K562 (cell line): ENCODE measurements at regions not wholly inside any gene's neighbourhood (a gene's known extent, or its start where the extent isn't known, plus 50 kb on each side); places are given as distances from the start of the nearest gene placed in this dataset.

Experiments
- AFF4 ChIP-seq: sonication (generic); formaldehyde crosslinking; IDR thresholded peaks from 2 replicates; pipeline ENCODE4 v1.8.0; 2023; ENCODE audit warnings: mild to moderate bottlenecking, missing genetic modification reagents
- CBFB ChIP-seq: sonication (generic); formaldehyde crosslinking; IDR thresholded peaks from 2 replicates; pipeline ENCODE4 v1.4.0; 2020; ENCODE audit warnings: mild to moderate bottlenecking, missing genetic modification reagents
- CTCF ChIP-seq, 3 experiments: IDR thresholded peaks in 2 of 3; conservative IDR thresholded peaks in 1 of 3; 2 replicates each; pipeline ENCODE4 v1.5.1; 2011 to 2012; ENCODE audit warnings: low read length in 3 of 3, mild to moderate bottlenecking in 3 of 3, control low read depth in 2 of 3, improper control_type of control experiment in 1 of 3, inconsistent platforms in 1 of 3, low read depth in 1 of 3, mixed read lengths in 1 of 3, moderate library complexity in 1 of 3; ENCODE audit not compliant: insufficient read depth in 2 of 3
- DMBX1 ChIP-seq: fragments of 250-450 bp; sonication (Bioruptor Pico); IDR thresholded peaks from 2 replicates; pipeline ENCODE4 v1.8.0; 2022; ENCODE audit warnings: inconsistent platforms, mild to moderate bottlenecking, moderate library complexity, borderline replicate concordance
- E2F4 ChIP-seq: sonication (generic); formaldehyde crosslinking; IDR thresholded peaks from 2 replicates; pipeline ENCODE4 v1.8.0; 2022; ENCODE audit warnings: mild to moderate bottlenecking, low read depth, missing genetic modification reagents
- EGR1 ChIP-seq: fragments of 450-650 bp; conservative IDR thresholded peaks from 2 replicates; pipeline ENCODE4 v1.6.1; 2017; ENCODE audit warnings: mild to moderate bottlenecking
- ESRRA ChIP-seq: fragments of 450-650 bp; IDR thresholded peaks from 2 replicates; pipeline ENCODE4 v1.6.1; 2014; ENCODE audit warnings: low read depth, mild to moderate bottlenecking, moderate library complexity, borderline replicate concordance
- GABPA ChIP-seq: fragments of 200-800 bp; sonication (Bioruptor generic); conservative IDR thresholded peaks from 2 replicates; pipeline ENCODE4 v1.6.1; 2016; ENCODE audit warnings: low read depth, missing genetic modification characterization, missing compliant biosample characterization
- MAFK ChIP-seq: IDR thresholded peaks from 2 replicates; pipeline ENCODE4 v1.6.1; 2011; ENCODE audit warnings: low read length, improper control_type of control experiment
- MAZ ChIP-seq, 2 experiments: fragments of 450-650 bp in 1 of 2; sonication (generic) in 1 of 2; formaldehyde crosslinking; IDR thresholded peaks in 1 of 2; conservative IDR thresholded peaks in 1 of 2; 2 replicates each; pipeline versions ENCODE4 v1.4.0 to v1.5.0; 2020; ENCODE audit warnings: mild to moderate bottlenecking in 1 of 2, missing genetic modification reagents in 1 of 2
- MBD1 ChIP-seq: fragments of 250-450 bp; sonication (Bioruptor Pico); IDR thresholded peaks from 2 replicates; pipeline ENCODE4 v1.8.0; 2022; ENCODE audit warnings: inconsistent platforms
- NFRKB ChIP-seq: fragments of 450-650 bp; IDR thresholded peaks from 2 replicates; pipeline ENCODE4 v1.6.1; 2016; ENCODE audit warnings: low read depth
- NR1H2 ChIP-seq: sonication (generic); formaldehyde crosslinking; IDR thresholded peaks from 2 replicates; pipeline ENCODE4 v1.4.0; 2020; ENCODE audit warnings: mild to moderate bottlenecking, missing genetic modification reagents
- NR2C2 ChIP-seq, 2 experiments: fragments of 200-800 bp in 1 of 2; sonication (Bioruptor generic) in 1 of 2; sonication (generic) in 1 of 2; formaldehyde crosslinking in 1 of 2; IDR thresholded peaks; 2 replicates each; pipeline versions ENCODE4 v1.6.1 to v1.8.0; 2016 to 2022; ENCODE audit warnings: mild to moderate bottlenecking in 1 of 2, missing compliant biosample characterization in 1 of 2, missing genetic modification characterization in 1 of 2, missing genetic modification reagents in 1 of 2

- TF ChIP-seq MBD1 = no peak
- no peak for TF ChIP-seq E2F4 (CRISPR knock-in tag)
- no peak for TF ChIP-seq AFF4 (CRISPR knock-in tag)
- no peak for TF ChIP-seq GABPA (tag)
- no peak for TF ChIP-seq MAFK
- 0 out of 2 replicates have a peak, but pooled peaks have one; percentile 15 for TF ChIP-seq EGR1
- no peak for TF ChIP-seq NFRKB
- no peak for TF ChIP-seq DMBX1 (CRISPR knock-in tag)
- TF ChIP-seq NR2C2 (CRISPR knock-in tag; IDR thresholded peaks at IDR 0.05) = no peak
- no peak; the same call in 1 of the 2 replicates for TF ChIP-seq NR2C2 (tag; IDR thresholded peaks at IDR 0.05)
- no peak for TF ChIP-seq MAZ (CRISPR knock-in tag; conservative IDR thresholded peaks at IDR 0.05 in 1 of 2, IDR thresholded peaks at IDR 0.05 in 1 of 2)
- TF ChIP-seq ESRRA = no peak
- TF ChIP-seq NR1H2 = no peak
- no peak for TF ChIP-seq CBFB
- TF ChIP-seq CTCF (IDR thresholded peaks at IDR 0.05 in 2 of 3, conservative IDR thresholded peaks at IDR 0.05 in 1 of 3; ENCODE audit: insufficient read depth in 2 of 3, low read depth in 1 of 3, low read length in 3 of 3) = no peak
Measured at GRCh38 chr6:14781772-14782525, 463.9 kb upstream of the JARID2 start (continued).
